Progenitor cell of endocrine pancreas (in vitro differentiated cells): ENCODE measurements at regions not wholly inside any gene's neighbourhood (a gene's known extent, or its start where the extent isn't known, plus 50 kb on each side); places are given as distances from the start of the nearest gene placed in this dataset.

ENCODE experiments used
- DNase-seq: peaks from one replicate; pipeline ENCODE4 v3.0.0; 2021; ENCODE audit warnings: low spot score; ENCODE audit not compliant: unreplicated experiment
- H3K27ac Mint-ChIP-seq: 2 replicates; pipeline ENCODE4 v1.8.0; 2021; ENCODE audit warnings: mild to moderate bottlenecking, moderate library complexity, mixed read lengths
- H3K27me3 Mint-ChIP-seq: 2 replicates; pipeline ENCODE4 v1.8.0; 2021; ENCODE audit warnings: mixed read lengths
- H3K36me3 Mint-ChIP-seq: 2 replicates; pipeline ENCODE4 v1.8.0; 2022; ENCODE audit warnings: mixed read lengths; ENCODE audit not compliant: insufficient read depth
- H3K4me1 Mint-ChIP-seq: 2 replicates; pipeline ENCODE4 v1.8.0; 2021; ENCODE audit warnings: low read depth, mixed read lengths
- H3K4me3 Mint-ChIP-seq: 2 replicates; pipeline ENCODE4 v1.8.0; 2021; ENCODE audit warnings: low read depth, mild to moderate bottlenecking, moderate library complexity, mixed read lengths
- H3K9me3 Mint-ChIP-seq: 2 replicates; pipeline ENCODE4 v1.8.0; 2021; ENCODE audit warnings: low read depth, mixed read lengths
- CTCF ChIP-seq: fragments of 200-600 bp; sonication (generic); IDR thresholded peaks from one replicate; pipeline ENCODE4 v1.5.0; 2021; ENCODE audit warnings: antibody characterized with exemption, mild to moderate bottlenecking; ENCODE audit not compliant: unreplicated experiment

- TF ChIP-seq CTCF = no peak
- no peaks in the 10 kb centered on the region for H3K27me3 Mint-ChIP-seq
These were observed 109.9 kb upstream of the ITGB1 start for GRCh38 chr10:33067917-33068316.

DNA sequence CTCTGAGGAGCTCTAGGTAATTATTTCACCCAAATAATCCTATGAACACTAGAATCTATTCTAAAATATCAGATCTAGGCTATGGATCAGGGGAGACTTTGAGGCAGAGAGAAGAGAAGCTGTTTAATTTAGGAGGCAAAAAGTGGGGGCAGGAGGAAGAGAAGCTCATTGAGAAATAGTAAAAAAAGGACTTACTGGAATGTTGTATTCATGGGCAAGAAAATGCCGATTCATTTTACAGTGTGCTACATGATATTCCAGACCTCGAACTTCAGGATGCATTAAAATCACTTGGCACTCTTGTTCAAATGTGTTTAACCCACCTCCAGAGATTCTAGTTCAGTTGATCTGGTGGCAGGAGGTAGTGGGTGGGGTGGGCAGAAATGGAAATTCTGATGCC lies 109.5 kb upstream of the ITGB1 start:
- Mint-ChIP-seq H3K27ac (no peak overlapping the region), H3K4me3 (no peak overlapping the region), H3K4me1 (peaks cover 9% of the 10 kb centered on the region), H3K36me3 (no peaks in the 10 kb centered on the region), H3K27me3 (no peaks in the 10 kb centered on the region), H3K9me3 (peaks cover 5% of the 10 kb centered on the region)
- DNase-seq = no peak
- no peak for TF ChIP-seq CTCF

More at GRCh38 chr10:33067917-33068316, 109.9 kb upstream of the ITGB1 start:
- Mint-ChIP-seq H3K9me3 (peaks cover 4% of the 10 kb centered on the region), H3K4me3 (no peak overlapping the region), H3K4me1 (peaks cover 9% of the 10 kb centered on the region), H3K36me3 (no peaks in the 10 kb centered on the region), H3K27ac (no peak overlapping the region)
- DNase-seq = no peak

DNA sequence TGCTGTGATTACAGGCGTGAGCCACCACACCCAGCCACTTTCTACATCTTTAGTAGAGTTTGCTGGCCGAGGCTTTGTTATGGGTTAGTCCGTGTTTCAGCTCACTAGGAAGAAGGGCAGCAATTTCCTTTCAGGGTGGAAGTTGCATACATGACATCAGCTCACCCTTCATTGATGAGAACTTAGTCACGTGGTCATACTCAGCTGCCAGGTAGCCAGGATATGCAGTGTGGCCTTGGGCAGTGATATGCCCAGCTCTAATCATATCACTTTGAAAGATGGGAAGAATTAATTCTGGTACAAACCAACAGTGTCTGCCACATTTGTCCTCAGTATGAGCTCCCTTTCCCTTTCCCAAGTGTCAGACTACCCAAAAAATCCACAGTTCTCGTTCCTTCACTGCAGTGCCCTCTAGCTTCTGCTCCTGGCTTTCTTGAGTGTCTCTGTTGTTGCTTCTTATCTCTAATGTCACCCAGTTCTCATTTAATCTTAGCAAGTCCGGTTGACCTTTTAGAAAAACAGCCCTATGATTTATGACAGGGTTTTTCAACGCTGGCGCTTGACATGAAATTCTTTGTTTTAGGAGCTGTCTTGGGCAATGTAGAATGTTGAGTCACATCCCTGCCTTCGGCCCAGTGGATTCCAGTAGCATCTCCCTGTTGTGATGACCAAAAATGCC lies 108.7 kb upstream of the ITGB1 start:
- Mint-ChIP-seq H3K27ac (no peak overlapping the region), H3K36me3 (no peaks in the 10 kb centered on the region), H3K9me3 (peaks cover 3% of the 10 kb centered on the region), H3K4me3 (no peak overlapping the region), H3K4me1 (peaks cover 4% of the 10 kb centered on the region), H3K27me3 (no peaks in the 10 kb centered on the region)
- DNase-seq = no peak
- no peak for TF ChIP-seq CTCF

- no peak for TF ChIP-seq CTCF
- no peak for DNase-seq
- Mint-ChIP-seq H3K4me3 (no peak overlapping the region), H3K27ac (no peak overlapping the region), H3K27me3 (no peaks in the 10 kb centered on the region), H3K36me3 (no peaks in the 10 kb centered on the region), H3K4me1 (peaks cover 4% of the 10 kb centered on the region), H3K9me3 (peaks cover 3% of the 10 kb centered on the region)
These were observed 107.1 kb upstream of the ITGB1 start for GRCh38 chr10:33065111-33065510.

DNA sequence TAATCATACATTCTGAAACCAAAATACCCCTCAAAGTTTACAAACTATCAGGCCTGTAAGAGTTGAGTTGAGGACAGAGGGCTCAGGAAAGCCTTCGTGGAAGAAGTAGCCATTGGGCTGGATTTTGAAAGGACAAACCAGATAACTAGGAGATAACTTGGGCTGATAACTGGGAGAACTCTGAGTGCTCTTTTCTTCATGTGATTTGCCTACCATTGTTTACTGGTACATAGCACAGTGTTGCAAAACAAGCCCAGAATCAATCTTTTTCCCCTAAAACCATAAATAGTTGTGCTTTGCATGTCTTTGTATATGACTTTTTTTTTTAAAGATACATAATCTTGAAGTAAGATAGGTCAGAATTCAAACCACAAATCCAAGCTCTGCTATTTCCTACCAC lies 106.7 kb upstream of the ITGB1 start:
- H3K9me3 Mint-ChIP-seq = peaks cover 3% of the 10 kb centered on the region
- no peak for TF ChIP-seq CTCF
- H3K4me1 Mint-ChIP-seq = peaks cover 4% of the 10 kb centered on the region
- no peak overlapping the region for H3K27ac Mint-ChIP-seq
- H3K36me3 Mint-ChIP-seq = no peaks in the 10 kb centered on the region
- no peak overlapping the region for H3K4me3 Mint-ChIP-seq
- H3K27me3 Mint-ChIP-seq = no peaks in the 10 kb centered on the region
- no peak for DNase-seq
